HL-60 (cell line): ENCODE measurements at regions not wholly inside any gene's neighbourhood (a gene's known extent, or its start where the extent isn't known, plus 50 kb on each side); places are given as distances from the start of the nearest gene placed in this dataset.

Experiments used
- GABPA ChIP-seq: IDR thresholded peaks from 2 replicates; pipeline ENCODE4 v1.6.1; 2012; ENCODE audit warnings: low read depth
- POLR2AphosphoS5 ChIP-seq: IDR thresholded peaks from 2 replicates; pipeline ENCODE4 v1.6.1; 2012; ENCODE audit warnings: low read depth
- REST ChIP-seq: IDR thresholded peaks from 2 replicates; pipeline ENCODE4 v1.6.1; 2012; ENCODE audit warnings: low read depth; ENCODE audit not compliant: insufficient replicate concordance
- TF ChIP-seq, protein P1 (sequence below): IDR thresholded peaks from one replicate; pipeline ENCODE4 v1.5.1; 2011; ENCODE audit warnings: low read length, control low read depth, inconsistent platforms; ENCODE audit not compliant: insufficient read depth

- TF ChIP-seq, protein P1, sequence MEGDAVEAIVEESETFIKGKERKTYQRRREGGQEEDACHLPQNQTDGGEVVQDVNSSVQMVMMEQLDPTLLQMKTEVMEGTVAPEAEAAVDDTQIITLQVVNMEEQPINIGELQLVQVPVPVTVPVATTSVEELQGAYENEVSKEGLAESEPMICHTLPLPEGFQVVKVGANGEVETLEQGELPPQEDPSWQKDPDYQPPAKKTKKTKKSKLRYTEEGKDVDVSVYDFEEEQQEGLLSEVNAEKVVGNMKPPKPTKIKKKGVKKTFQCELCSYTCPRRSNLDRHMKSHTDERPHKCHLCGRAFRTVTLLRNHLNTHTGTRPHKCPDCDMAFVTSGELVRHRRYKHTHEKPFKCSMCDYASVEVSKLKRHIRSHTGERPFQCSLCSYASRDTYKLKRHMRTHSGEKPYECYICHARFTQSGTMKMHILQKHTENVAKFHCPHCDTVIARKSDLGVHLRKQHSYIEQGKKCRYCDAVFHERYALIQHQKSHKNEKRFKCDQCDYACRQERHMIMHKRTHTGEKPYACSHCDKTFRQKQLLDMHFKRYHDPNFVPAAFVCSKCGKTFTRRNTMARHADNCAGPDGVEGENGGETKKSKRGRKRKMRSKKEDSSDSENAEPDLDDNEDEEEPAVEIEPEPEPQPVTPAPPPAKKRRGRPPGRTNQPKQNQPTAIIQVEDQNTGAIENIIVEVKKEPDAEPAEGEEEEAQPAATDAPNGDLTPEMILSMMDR: no peak
- TF ChIP-seq POLR2AphosphoS5 (no peak), GABPA (no peak), REST (no peak)
These were observed 103.0 kb upstream of the STK17B start for GRCh38 chr2:196274387-196274809.
